ENCODE measurements at regions not wholly inside any gene's neighbourhood (a gene's known extent, or its start where the extent isn't known, plus 50 kb on each side); places are given as distances from the start of the nearest gene placed in this dataset.

DNA sequence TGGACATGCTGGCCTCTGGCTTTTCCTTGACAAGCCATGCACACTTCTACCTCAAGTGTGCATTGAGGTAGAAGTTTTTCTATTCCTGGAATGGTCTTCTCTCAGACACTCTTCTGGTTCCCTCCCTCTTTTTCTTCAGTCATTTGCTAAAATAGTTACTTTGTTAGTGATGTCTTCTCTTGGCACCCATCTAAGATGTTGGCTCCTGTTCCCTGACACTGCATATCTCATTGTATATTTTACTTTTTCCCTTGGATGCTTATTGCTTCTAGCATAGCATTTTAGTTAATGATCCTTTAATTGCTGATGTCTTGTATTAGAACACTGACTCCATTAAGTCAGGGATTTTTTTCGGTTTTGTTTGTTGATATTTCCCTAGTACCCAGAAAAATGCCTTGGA lies 758.7 kb upstream of the NRSN1 start:
- TF ChIP-seq GATA2 (IDR thresholded peaks at IDR 0.05; ENCODE audit: low read depth, low read length) (no peak), GATA3 (IDR thresholded peaks at IDR 0.05; ENCODE audit: low read depth, low read length) (no peak)
